Mammary epithelial cell (primary cell): ENCODE measurements at regions not wholly inside any gene's neighbourhood (a gene's known extent, or its start where the extent isn't known, plus 50 kb on each side); places are given as distances from the start of the nearest gene placed in this dataset.

Experiments used
- CTCF ChIP-seq, 2 donors: IDR thresholded peaks in 1 of 2; conservative IDR thresholded peaks in 1 of 2; 2 replicates each; pipeline ENCODE4 v1.5.1; 2011 to 2012; ENCODE audit warnings: inconsistent platforms in 2 of 2, low read length in 2 of 2, mild to moderate bottlenecking in 2 of 2, control low read depth in 1 of 2, low read depth in 1 of 2; ENCODE audit not compliant: insufficient read depth in 1 of 2; ENCODE audit errors: extremely low read depth in 1 of 2
- EZH2 ChIP-seq: IDR thresholded peaks from 2 replicates; pipeline ENCODE4 v1.6.1; 2012; ENCODE audit warnings: low read length, inconsistent platforms, borderline replicate concordance

- TF ChIP-seq CTCF (conservative IDR thresholded peaks at IDR 0.05 in 1 of 2, IDR thresholded peaks at IDR 0.05 in 1 of 2; ENCODE audit: extremely low read depth in 1 of 2, insufficient read depth in 1 of 2, low read depth in 1 of 2, low read length in 2 of 2) (no peak), EZH2 (no peak)
These were observed 325.0 kb downstream of the PDHA2 start for GRCh38 chr4:96164814-96165351.
